HPDE6-E6E7 (cell line): ENCODE measurements at regions not wholly inside any gene's neighbourhood (a gene's known extent, or its start where the extent isn't known, plus 50 kb on each side); places are given as distances from the start of the nearest gene placed in this dataset.
"Not testable (repeated sequence)": the region's sequence is repeated elsewhere in the genome, so short reads cannot be mapped to it uniquely, and the experiment has no call there.

ENCODE experiments used
- DNase-seq: peaks from one replicate; pipeline ENCODE4 v3.0.0; 2011; ENCODE audit warnings: missing footprints; ENCODE audit errors: extremely low spot score

DNA sequence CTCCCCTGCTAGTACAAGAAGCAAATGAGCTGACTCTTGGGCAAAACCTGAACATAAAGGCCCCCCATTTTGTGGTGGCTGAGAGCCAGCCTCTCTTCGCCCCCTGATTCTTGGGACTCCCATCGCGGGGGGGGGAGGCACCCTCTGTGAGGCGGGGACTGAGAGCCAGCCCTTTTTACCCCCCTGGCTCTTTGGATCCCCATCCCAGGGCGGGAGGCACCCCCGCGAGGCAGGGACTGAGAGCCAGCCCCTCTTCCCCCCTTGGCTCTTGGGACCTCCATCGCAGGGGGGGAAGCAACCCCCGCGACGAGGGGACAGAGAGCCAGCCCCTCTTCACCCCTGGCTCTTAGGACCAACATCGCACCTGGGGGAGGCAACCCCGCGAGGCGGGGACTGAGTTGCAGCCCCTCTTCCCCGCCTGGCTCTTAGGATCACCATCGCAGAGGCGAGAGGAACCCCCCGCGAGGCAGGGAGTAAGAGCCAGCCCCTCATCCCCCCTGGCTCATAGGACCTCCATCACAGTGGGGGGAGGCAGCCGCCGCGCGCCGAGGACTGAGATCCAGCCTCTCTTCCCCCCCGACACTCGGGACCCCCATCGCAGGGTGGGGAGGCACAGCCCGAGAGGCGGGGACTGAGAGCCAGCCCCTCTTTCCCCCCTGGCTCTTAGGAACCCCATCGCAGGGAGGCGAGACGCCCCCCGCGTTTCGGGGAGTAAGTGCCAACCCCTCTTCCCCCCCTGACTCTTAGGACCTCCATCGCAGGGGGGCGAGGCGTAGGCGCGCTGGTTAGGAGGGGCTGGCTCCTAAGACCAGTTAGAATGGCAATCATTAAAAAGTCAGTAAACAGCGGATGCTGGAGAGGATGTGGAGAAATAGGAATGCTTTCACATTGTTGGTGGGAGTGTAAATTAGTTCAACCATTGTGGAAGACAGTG is 2428.4 kb upstream of the PCDH20 start:
- DNase-seq = no peak

DNA sequence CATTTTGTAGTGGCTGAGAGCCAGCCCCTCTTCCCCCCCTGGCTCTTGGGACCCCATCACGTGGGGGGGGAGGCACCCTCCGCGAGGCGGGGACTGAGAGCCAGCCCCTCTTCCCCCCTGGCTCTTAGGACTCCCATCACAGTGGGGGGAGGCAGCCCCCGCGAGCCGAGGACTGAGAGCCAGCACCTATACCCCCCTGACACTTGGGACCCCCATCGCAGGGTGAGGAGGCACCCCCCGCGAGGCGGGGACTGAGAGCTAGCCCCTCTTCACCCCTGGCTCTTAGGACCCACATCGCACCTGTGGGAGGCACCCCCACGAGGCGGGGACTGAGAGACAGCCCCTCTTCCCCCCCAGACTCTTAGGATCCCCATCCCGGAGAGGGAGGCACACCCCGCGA is 2426.5 kb upstream of the PCDH20 start:
- DNase-seq = no peak

DNA sequence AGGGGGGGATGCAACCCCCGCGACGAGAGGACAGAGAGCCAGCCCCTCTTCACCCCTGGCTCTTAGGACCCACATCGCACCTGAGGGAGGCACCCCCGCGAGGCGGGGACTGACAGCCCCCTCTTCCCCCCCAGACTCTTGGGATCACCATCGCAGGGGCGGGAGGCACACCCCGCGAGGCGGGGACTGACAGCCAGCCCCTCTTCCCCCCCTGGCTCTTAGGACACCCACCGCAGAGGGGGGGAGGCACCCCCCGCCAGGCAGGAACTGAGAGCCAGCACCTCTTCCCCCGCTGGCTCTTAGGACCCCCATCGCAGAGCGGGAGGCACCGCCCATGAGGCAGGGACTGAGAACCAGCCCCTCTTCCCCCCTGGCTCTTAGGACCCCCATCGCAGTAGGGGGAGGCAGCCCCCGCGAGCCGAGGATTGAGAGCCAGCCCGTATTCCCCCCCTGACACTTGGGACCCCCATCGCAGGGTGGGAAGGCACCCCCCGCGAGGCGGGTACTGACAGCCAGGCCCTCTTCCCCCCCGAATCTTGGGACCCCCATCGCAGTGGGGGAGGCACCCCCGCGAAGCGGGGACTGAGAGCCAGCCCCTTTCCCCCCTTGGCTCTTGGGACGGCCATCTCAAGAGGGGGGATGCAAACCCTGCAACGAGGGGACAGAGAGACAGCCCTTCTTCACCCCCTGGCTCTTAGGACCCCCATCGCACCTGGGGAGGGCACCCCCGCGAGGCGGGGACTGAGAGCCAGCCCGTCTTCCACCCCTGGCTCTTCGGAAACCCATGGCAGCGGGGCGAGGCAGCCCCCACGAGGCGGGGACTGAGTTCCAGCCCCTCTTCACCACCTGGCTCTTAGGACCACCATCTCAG is 2425.1 kb upstream of the PCDH20 start:
- no peak for DNase-seq

DNA sequence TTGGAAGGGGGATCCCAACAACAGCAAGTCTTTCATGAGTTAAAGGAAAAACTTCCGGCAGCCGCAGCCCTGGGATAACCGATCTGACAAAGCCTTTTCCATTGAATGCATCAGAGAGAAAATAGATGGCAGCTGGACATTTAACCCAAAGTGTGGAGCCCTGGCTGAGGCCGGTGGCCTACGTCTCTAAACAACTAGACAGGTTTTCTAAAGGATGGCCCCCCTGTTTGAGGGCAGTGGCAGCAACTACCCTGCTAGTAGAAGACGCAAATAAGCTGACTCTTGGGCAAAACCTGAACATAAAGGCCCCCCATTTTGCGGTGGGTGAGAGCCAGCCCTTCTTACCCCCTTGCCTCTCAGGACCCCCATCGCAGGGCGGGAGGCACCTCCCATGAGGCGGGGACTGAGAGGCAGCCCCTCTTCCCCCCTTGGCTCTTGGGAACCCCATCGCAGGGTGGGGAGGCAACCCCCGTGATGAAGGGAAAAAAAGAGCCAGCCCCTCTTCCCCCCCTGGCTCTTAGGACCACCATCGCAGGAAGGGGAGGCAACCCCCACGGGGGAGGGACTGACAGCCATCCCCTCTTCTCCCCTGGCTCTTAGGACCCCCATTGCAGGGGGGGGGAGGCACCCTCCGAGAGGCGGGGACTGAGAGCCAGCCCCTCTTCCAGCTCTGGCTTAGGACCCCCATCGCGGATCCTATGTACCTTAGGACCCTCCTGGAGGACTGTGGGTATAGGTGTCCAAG is 2422.9 kb upstream of the PCDH20 start:
- DNase-seq = no peak

DNA sequence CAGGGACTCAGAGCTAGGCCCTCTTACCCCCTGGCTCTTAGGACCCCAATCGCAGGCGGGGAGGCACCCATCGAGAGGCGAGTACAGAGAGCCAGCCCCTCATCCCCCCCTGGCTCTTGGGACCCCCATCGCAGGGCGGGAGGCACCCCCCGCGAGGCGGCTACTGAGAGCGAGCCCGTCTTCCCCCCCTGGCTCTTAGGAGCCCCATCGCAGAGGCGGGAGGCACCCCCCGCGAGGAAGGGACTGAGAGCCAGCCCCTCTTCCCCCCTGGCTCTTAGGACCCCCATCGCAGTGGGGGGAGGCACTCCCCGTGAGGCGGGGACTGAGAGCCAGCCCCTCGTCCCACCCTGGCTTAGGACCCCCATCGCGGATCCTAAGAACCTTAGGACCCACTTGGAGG is 2422.1 kb upstream of the PCDH20 start:
- not testable (repeated sequence) for DNase-seq

DNA sequence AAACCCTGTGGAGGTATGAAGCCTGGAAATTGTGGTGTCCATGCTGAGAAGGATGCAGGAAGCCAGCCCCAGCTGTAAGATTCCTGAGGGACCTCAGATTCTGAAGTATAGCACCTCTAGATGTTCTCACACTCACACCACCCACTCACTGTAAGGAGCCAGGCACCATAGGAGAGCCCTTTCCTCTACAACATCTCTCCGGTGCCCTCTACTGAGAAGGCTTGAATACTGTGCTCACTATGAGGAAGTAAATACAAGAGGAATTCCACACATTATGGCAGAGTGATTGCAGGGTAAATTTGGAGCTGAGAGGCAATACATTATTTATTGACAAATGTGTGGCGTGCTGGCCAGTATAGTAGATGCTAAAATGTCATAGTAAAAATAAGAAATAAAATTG is 2414.0 kb upstream of the PCDH20 start:
- DNase-seq = not testable (repeated sequence)

DNA sequence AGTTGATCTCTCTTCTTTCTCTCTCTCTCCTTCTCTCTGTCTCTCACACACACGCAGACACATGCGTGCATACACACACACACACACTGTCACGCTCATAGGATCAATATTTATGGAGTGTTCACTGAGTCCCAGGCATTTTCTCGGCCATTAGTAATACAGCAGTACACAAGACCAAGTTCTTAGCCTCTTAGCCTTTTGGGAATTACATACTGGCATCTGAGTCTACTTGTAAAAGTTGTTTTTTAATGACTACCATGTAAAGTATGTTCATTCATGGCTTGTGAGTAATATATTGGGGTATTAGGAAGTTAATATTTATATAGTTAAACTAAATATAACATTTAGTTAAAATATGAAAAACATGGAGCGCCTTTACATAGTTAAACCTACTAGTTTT is 2406.1 kb upstream of the PCDH20 start:
- not testable (repeated sequence) for DNase-seq

DNA sequence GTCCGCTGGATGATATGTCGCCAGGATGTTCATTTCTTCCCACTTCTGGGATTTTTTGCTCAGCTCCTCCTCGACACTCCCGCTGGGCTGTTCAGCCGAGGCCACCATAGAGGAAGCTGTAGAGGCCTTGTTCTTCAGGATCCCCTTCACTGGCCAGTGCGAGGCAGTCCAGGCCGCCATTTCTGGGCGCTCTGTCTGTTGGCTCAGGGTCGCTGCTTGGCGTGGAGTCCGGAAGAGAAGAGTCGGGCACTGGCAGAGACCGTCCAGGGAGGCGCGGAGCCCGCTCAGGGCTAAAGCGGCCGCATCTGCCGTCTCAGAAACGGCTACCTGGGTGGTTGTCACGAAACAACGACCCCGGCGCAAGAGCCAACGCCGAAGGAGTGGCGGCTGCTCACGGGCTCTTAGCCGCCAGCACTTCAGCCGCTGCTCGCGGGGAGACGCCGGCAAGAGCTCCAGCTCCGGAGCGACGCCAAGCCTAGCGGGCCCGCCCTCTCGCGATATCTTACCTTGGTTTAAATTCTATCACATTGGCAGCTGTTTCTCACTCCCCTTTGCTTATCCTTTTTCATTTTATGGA is 2395.9 kb upstream of the PCDH20 start:
- not testable (repeated sequence) for DNase-seq

DNA sequence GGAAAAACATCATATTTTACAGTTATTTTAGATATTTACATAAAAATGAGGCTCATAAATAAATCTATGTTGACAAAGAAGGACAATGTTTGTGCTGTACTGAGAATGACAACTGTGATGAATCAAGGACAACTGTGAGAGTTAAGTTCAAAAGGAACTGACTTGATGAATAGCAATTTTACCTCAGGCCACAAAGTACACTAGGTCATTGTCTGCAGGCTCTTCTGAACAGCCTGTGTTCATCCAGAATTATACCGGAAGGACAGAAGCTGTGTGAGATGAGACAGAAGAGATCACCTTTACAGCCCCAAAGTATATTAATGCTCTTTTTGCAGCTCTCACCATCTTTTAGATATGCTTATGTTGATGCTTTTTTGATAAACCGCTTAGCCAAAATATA is 2375.5 kb upstream of the PCDH20 start:
- DNase-seq = not testable (repeated sequence)

DNA sequence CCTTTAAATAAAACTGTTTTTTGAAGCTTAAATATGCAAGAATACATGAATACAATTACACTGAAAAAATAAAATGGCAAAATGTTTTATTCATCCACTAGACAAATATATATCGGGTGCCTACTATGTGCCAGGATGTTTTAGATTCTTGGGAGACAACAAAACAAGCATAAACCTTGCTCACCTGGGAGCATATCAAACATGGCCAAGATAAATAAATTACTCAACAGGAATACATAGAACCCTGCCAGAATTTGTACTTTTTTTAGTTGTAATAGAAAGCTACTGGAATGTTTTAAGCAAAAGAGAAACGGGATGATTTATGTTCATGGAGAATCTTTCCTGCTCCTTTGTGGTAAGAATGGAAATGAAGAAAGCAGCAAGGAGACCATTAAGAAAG is 2358.5 kb upstream of the PCDH20 start:
- DNase-seq = no peak

DNA sequence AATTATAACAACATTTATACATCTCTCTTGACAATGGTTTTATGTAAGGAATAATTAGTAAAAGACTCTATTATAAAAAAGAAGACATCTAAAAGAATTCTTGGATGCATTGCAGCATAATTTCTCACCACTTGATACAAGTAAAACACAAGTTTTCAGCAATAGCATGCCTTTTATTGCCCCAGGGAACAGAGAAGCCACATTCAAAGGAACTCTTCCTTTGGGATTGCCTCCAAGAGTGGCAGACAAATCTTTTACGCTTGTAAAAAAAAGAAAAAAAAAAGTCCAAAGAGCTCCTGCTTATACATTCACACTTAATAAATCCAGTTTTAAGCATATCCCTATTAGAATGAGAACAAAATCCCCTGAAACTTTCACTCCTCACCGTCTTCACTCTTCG is 2357.8 kb upstream of the PCDH20 start:
- no peak for DNase-seq

DNA sequence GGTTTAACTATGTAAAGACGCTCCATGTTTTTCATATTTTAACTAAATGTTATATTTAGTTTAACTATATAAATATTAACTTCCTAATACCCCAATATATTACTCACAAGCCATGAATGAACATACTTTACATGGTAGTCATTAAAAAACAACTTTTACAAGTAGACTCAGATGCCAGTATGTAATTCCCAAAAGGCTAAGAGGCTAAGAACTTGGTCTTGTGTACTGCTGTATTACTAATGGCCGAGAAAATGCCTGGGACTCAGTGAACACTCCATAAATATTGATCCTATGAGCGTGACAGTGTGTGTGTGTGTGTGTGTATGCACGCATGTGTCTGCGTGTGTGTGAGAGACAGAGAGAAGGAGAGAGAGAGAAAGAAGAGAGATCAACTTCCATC is 2342.0 kb upstream of the PCDH20 start:
- not testable (repeated sequence) for DNase-seq

DNA sequence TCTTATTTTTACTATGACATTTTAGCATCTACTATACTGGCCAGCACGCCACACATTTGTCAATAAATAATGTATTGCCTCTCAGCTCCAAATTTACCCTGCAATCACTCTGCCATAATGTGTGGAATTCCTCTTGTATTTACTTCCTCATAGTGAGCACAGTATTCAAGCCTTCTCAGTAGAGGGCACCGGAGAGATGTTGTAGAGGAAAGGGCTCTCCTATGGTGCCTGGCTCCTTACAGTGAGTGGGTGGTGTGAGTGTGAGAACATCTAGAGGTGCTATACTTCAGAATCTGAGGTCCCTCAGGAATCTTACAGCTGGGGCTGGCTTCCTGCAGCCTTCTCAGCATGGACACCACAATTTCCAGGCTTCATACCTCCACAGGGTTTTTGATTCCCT is 2334.2 kb upstream of the PCDH20 start:
- DNase-seq = not testable (repeated sequence)

DNA sequence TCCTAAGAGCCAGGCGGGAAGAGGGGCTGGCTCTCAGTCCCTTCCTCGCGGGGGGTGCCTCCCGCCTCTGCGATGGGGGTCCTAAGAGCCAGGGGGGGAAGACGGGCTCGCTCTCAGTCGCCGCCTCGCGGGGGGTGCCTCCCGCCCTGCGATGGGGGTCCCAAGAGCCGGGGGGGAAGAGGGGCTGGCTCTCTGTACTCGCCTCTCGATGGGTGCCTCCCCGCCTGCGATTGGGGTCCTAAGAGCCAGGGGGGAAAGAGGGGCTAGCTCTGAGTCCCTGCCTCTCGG is 2326.1 kb upstream of the PCDH20 start:
- DNase-seq = not testable (repeated sequence)

DNA sequence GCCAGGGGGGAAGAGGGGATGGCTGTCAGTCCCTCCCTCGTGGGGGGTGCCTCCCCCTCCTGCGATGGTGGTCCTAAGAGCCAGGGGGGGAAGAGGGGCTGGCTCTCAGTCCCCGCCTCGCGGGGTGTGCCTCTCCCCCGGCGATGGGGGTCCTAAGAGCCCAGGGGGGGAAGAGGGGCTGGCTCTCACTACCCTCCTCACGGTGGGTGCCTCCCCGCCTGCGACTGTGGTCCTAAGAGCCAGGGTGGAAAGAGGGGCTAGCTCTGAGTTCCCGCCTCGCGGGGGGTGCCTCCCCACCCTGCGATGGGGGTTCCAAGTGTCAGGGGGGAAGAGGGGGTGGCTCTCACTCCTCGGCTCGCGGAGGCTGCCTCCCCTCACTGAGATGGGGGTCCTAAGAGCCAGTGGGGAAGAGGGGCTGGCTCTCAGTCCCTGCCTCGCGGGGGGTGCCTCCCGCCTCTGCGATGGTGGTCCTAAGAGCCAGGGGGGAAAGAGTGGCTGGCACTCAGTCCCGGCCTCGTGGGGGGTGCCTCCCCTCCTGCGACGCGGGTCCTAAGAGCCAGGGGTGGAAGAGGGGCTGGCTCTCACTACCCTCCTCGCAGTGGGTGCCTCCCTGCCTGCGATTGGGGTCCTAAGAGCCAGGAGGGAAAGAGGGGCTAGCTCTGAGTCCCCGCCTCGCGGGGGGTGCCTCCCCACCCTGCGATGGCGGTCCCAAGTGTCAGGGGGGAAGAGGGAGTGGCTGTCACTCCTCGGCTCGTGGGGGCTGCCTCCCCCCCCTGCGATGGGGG is 2325.6 kb upstream of the PCDH20 start:
- no peak for DNase-seq

DNA sequence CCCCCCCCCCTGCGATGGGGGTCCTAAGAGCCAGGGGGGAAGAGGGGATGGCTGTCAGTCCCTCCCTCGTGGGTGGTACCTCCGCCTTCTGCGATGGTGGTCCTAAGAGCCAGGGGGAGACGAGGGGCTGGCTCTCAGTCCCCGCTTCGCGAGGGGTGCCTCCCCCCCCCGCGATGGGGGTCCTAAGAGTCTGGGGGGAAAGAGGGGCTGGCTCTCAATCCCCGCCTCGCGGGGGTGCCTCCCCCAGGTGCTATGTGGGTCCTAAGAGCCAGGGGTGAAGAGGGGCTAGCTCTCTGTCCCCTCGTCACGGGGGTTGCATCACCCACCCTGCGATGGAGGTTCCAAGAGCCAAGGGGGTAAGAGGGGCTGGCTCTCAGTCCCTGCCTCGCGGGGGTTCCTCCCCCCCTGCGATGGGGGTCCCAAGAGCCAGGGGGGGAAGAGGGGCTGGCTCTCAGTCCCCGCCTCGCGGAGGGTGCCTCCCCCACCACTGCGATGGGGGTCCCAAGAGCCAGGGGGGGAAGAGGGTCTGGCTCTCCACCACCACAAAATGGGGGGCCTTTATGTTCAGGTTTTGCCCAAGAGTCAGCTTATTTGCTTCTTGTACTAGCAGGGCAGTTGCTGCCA is 2323.6 kb upstream of the PCDH20 start:
- not testable (repeated sequence) for DNase-seq

DNA sequence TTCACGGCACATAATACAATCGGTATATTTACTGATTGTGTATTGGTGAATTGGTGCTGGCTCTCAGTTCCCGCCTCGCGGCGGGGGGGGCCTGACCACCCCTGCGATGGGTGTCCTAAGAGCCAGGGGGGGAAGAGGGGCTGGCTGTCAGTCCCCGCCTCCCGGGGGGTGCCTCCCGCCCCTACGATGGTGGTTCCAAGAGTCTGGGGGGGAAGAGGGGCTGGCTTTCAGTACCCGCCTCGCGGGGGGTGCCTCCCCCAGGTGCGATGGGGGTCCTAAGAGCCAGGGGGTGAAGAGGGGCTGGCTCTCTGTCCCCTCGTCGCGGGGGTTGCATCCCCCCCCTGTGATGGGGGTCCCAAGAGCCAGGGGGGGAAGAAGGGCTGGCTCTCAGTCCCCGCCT is 2321.8 kb upstream of the PCDH20 start:
- no peak for DNase-seq

DNA sequence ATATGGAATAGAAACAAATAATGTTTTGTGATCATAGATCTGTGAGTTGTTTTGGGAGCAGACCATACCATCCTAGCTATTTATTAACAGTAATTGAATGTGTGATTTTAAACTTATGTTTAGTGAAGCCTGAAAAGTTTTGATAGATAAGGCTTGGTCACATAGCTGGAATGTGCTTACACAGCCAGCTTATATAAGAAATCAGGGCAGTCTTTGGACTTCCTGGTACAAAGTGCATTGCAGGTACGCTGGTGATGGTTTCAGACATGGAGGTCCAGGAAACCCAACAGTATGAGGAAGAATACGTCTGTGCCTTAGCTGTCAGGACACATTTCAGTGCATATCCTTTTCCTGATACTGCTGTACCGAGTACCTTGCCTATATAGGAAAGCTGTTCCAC is 2316.2 kb upstream of the PCDH20 start:
- no peak for DNase-seq

DNA sequence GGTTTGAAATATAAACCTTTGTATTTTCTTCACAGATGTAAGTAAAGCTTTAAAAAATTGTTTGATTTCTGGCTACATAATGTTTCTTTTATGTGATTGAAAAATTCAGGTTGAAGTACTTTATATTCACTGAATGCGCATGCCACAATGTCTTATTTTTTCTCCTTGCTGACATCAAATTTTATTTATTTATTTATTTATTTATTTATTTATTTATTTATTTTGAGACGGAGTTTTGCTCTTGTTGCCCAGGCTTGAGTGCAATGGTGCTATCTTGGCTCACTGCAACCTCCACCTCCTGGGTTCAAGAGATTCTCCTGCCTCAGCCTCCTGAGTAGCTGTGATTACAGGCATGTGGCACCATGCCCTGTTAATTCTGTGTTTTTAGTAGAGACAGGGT is 2296.5 kb upstream of the PCDH20 start:
- not testable (repeated sequence) for DNase-seq

DNA sequence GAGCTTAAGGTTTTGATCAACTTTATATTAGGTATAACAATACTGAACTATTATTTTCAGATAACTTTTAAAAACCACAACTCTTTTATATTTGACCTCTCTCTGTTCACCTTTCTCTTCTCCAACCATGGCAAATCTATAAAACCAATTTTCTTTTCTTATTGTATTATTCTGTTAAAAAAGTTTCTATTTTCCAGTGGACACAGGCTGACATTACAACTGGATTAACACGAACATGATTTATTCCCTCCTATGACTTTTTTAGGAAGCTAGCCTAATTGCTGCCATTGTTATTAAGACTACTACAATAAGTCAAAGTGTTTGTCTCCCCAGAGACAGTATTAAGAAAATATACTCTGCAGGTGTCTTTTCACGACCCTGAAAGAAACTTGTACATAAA is 2291.1 kb upstream of the PCDH20 start:
- DNase-seq = no peak

DNA sequence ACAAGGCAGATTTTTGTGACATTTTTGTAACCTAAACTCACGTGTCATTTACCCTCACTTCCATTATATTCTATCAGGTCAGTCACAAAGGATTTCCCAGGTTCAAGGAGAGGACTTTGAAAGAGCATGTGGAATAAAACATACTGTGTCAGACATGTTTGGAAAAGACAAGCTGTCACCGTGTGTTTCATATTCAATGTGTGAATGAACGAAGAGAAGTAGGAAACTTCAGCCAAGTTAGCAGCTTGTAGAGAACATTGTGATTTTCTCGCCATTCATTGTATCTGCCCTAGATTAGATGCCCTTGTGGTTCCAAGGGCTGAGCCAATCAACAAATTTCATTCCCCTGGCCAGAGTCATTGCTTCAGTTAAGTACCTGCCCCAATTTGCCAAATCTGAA is 2288.9 kb upstream of the PCDH20 start:
- no peak for DNase-seq
